Bronchial epithelial cell (primary cell): ENCODE measurements at regions not wholly inside any gene's neighbourhood (a gene's known extent, or its start where the extent isn't known, plus 50 kb on each side); places are given as distances from the start of the nearest gene placed in this dataset.

Experiments
- DNase-seq: peaks from one replicate; pipeline ENCODE4 v3.0.0-alpha.2; 2010; ENCODE audit warnings: low read depth
- FAIRE-seq: peaks from 2 replicates; lab custom pipeline; 2011; peaks lifted over from hg19 to GRCh38; lab: Jason Lieb, UNC
- H3K27me3 ChIP-seq: 2 replicates; pipeline ENCODE4 v1.5.1; 2011; ENCODE audit warnings: low read length; ENCODE audit not compliant: control insufficient read depth, insufficient read depth
- H3K36me3 ChIP-seq: 2 replicates; pipeline ENCODE4 v1.5.1; 2011; ENCODE audit warnings: low read length; ENCODE audit not compliant: control insufficient read depth, insufficient read depth
- H3K4me3 ChIP-seq: 2 replicates; pipeline ENCODE4 v1.5.1; 2011; ENCODE audit warnings: mild to moderate bottlenecking, low read depth, low read length, control low read depth
- TF ChIP-seq, protein P1 (sequence below): IDR thresholded peaks from 2 replicates; pipeline ENCODE4 v1.5.1; 2011; ENCODE audit warnings: mild to moderate bottlenecking, moderate library complexity, low read length, control low read depth, inconsistent platforms; ENCODE audit not compliant: insufficient read depth, severe bottlenecking

DNA sequence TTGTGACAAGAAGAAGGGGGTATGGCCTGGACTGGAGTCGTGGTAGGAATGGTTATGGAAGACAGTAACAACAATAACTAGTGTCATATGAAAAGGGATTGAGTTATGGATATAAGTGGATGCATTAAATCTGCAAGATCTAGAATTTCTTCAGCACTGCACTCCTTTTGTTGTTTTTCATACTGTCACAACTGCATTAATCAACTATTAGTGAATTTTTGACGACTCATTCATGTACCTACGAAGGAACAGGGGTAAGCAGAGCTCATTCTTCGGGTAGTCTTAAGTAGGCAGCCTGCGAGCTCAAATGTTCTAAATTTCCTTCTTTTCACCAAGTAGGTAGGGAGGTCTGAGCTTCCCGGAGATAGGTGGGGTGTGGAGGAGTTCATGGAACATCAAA lies 109.7 kb upstream of the UPP2 start:
- Histone ChIP-seq H3K4me3 (no peak overlapping the region), H3K36me3 (no peaks in the 10 kb centered on the region), H3K27me3 (no peaks in the 10 kb centered on the region)
- FAIRE-seq = no peak
- no peak for DNase-seq
- TF ChIP-seq, protein P1, sequence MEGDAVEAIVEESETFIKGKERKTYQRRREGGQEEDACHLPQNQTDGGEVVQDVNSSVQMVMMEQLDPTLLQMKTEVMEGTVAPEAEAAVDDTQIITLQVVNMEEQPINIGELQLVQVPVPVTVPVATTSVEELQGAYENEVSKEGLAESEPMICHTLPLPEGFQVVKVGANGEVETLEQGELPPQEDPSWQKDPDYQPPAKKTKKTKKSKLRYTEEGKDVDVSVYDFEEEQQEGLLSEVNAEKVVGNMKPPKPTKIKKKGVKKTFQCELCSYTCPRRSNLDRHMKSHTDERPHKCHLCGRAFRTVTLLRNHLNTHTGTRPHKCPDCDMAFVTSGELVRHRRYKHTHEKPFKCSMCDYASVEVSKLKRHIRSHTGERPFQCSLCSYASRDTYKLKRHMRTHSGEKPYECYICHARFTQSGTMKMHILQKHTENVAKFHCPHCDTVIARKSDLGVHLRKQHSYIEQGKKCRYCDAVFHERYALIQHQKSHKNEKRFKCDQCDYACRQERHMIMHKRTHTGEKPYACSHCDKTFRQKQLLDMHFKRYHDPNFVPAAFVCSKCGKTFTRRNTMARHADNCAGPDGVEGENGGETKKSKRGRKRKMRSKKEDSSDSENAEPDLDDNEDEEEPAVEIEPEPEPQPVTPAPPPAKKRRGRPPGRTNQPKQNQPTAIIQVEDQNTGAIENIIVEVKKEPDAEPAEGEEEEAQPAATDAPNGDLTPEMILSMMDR = no peak

DNA sequence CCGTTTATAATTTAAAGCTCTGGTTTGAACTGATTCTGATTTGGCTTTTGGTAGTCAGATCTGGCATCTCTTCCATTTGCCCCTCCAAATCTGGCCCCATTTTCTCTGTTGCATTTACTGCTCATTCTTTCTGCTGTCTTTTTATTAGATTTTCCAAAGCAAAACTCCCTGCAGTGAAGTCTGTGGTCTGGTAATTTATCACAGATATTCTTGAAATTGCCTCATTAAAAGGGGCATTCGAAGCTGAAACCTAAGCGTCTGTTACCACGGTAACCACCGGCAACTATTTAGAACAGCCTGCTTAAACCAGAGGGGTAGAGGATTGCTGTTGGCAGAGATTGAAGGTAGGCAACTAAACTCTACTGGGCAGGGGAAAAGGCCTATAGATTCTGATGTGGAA lies 111.5 kb upstream of the UPP2 start:
- TF ChIP-seq, protein P1 = no peak
- H3K4me3 ChIP-seq = no peak overlapping the region
- H3K27me3 ChIP-seq = no peaks in the 10 kb centered on the region
- FAIRE-seq (no peak), DNase-seq (no peak)
- H3K36me3 ChIP-seq = no peaks in the 10 kb centered on the region

DNA sequence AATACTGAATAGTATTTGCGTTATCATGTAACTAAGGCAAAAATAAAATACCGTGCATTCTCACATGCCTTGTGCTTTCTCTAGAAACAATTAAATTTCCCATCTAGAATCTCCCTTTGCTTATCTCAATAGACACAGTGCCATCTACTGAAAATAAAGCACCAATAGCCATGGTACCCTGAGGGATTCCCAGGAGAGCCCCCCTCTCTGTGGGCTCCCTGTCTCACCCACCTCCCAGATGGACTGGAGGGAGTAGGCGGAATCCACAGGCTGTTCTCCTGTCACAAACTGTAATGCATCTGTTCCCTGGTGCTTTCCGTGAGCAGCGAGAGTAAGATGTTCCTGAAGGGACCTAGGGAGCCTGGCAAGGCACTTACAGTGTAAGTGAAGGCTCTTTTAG lies 112.4 kb upstream of the UPP2 start:
- no peak for DNase-seq
- FAIRE-seq = no peak
- no peaks in the 10 kb centered on the region for H3K27me3 ChIP-seq
- H3K4me3 ChIP-seq = no peak overlapping the region
- no peaks in the 10 kb centered on the region for H3K36me3 ChIP-seq
- TF ChIP-seq, protein P1 = no peak

DNA sequence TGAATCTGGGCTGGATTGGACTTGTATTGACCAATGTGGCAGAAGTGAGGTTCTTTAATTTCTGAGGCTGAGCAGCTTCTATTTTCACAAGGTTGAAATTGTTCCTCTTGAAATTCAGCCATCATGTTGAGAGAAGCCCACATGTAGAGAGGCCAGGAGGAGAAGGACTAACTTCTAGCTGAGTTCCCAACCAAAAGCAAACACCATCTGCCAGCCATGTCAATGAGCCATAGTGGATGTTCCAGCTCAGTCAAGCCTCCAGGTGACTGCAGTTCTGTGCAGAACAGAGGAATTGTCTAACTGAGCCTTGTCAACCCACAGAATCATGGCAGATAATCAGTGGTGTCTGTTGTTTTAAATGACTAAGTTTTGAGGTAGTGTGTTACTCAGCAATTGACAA lies 110.6 kb upstream of the ACVR1 start:
- DNase-seq = no peak

DNA sequence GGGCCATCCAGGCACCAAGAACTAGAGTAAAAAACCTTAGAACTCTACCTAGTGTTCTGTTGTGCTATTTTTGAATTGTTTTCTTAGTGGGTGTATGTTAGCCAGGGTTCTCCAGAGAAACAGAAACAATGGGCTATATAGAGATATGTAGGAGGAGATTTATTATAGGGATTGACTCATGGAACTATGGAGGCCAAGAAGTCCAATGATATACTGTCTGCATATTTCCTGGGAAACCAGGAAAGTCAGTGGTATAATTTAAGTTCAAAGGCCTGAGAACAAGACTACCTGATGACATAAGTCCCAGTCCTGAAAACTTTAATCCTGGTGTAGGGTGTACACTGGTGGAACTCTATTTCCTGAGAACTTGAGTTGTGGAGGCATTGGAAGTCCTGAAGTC lies 108.7 kb upstream of the ACVR1 start:
- FAIRE-seq (no peak), DNase-seq (no peak)
- Histone ChIP-seq H3K27me3 (no peaks in the 10 kb centered on the region), H3K4me3 (no peak overlapping the region), H3K36me3 (no peaks in the 10 kb centered on the region)
- TF ChIP-seq, protein P1 = no peak

More for the DNA sequence above, 110.6 kb upstream of the ACVR1 start:
- no peak for FAIRE-seq
- no peaks in the 10 kb centered on the region for H3K36me3 ChIP-seq
- no peak overlapping the region for H3K4me3 ChIP-seq
- no peaks in the 10 kb centered on the region for H3K27me3 ChIP-seq
- TF ChIP-seq, protein P1 = no peak

DNA sequence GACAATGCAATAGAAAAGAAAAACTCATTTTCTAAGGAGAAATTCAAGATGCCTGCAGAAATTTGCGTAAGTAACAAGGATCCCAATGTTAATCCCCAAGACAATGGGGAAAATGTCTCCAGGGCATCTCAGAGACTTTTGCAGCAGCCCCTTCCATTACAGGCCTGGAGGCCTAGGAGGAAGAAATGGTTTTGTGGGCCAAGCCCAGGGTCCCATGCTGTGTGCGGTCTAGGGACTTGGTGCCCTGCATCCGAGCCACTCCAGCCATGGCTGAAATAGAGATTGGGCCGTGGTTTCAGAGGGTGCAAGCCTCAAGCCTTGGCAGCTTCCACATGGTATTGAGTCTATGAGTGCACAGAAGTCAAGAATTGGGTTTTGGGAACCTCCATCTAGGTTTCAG lies 103.9 kb upstream of the ACVR1 start:
- FAIRE-seq (no peak), DNase-seq (no peak)
- TF ChIP-seq, protein P1 = no peak
- Histone ChIP-seq H3K36me3 (no peaks in the 10 kb centered on the region), H3K4me3 (no peak overlapping the region), H3K27me3 (no peaks in the 10 kb centered on the region)
